Renal pelvis (tissue), 1 donor: ENCODE measurements at regions not wholly inside any gene's neighbourhood (a gene's known extent, or its start where the extent isn't known, plus 50 kb on each side); places are given as distances from the start of the nearest gene placed in this dataset.

ENCODE experiments used
- DNase-seq: peaks from one replicate; pipeline ENCODE4 v3.0.0-alpha.2; 2013

- DNase-seq, result no peak
Observed at GRCh38 chr14:38310420-38310995, 54.6 kb upstream of the CLEC14A start.

GRCh38 chr14:38309522-38310277 is 53.8 kb upstream of the CLEC14A start:
- no peak for DNase-seq
